ENCODE measurements at regions not wholly inside any gene's neighbourhood (a gene's known extent, or its start where the extent isn't known, plus 50 kb on each side); places are given as distances from the start of the nearest gene placed in this dataset.

- no peaks in the 10 kb centered on the region for H3K4me1 ChIP-seq (ENCODE audit: control insufficient read depth, insufficient read depth, low read length)
- H3K9ac ChIP-seq (ENCODE audit: low read length), result no peak overlapping the region
- no peak for DNase-seq (ENCODE audit: low read depth)
- no peaks in the 10 kb centered on the region for H3K9me3 ChIP-seq (ENCODE audit: control insufficient read depth, low read length)
- peaks cover 13% of the 10 kb centered on the region for H3K27me3 ChIP-seq (replicated peaks; ENCODE audit: control insufficient read depth, insufficient read depth, low read length)
- no peak overlapping the region for H3K4me3 ChIP-seq (ENCODE audit: low read length)
- H3K36me3 ChIP-seq (ENCODE audit: control insufficient read depth, insufficient read depth, low read length, severe bottlenecking), result no peaks in the 10 kb centered on the region
Measured at GRCh38 chr9:95640336-95640735, 123.6 kb upstream of the PTCH1 start.

- H3K4me1 ChIP-seq (ENCODE audit: control insufficient read depth, insufficient read depth, low read length), result no peaks in the 10 kb centered on the region
- H3K9me3 ChIP-seq (ENCODE audit: control insufficient read depth, low read length), result no peaks in the 10 kb centered on the region
- H3K36me3 ChIP-seq (ENCODE audit: control insufficient read depth, insufficient read depth, low read length, severe bottlenecking), result no peaks in the 10 kb centered on the region
- no peak for DNase-seq (ENCODE audit: low read depth)
- no peak overlapping the region for H3K4me3 ChIP-seq (ENCODE audit: low read length)
- peaks cover 16% of the 10 kb centered on the region for H3K27me3 ChIP-seq (replicated peaks; ENCODE audit: control insufficient read depth, insufficient read depth, low read length)
- H3K9ac ChIP-seq (ENCODE audit: low read length), result no peak overlapping the region
Measured at GRCh38 chr9:95635986-95636671, 119.4 kb upstream of the PTCH1 start.

GRCh38 chr9:95634536-95634935 is 117.8 kb upstream of the PTCH1 start:
- Histone ChIP-seq H3K36me3 (ENCODE audit: control insufficient read depth, insufficient read depth, low read length, severe bottlenecking) (no peaks in the 10 kb centered on the region), H3K4me1 (ENCODE audit: control insufficient read depth, insufficient read depth, low read length) (no peaks in the 10 kb centered on the region), H3K4me3 (ENCODE audit: low read length) (no peak overlapping the region), H3K27me3 (replicated peaks; ENCODE audit: control insufficient read depth, insufficient read depth, low read length) (peaks cover 11% of the 10 kb centered on the region), H3K9me3 (ENCODE audit: control insufficient read depth, low read length) (no peaks in the 10 kb centered on the region), H3K9ac (ENCODE audit: low read length) (no peak overlapping the region)
- peak; percentile 4 for DNase-seq (ENCODE audit: low read depth)

GRCh38 chr9:95634114-95634513 is 117.3 kb upstream of the PTCH1 start:
- H3K9ac ChIP-seq (ENCODE audit: low read length), result no peak overlapping the region
- H3K4me1 ChIP-seq (ENCODE audit: control insufficient read depth, insufficient read depth, low read length), result no peaks in the 10 kb centered on the region
- DNase-seq (ENCODE audit: low read depth), result no peak
- peaks cover 11% of the 10 kb centered on the region for H3K27me3 ChIP-seq (replicated peaks; ENCODE audit: control insufficient read depth, insufficient read depth, low read length)
- H3K9me3 ChIP-seq (ENCODE audit: control insufficient read depth, low read length), result no peaks in the 10 kb centered on the region
- H3K4me3 ChIP-seq (ENCODE audit: low read length), result no peak overlapping the region
- H3K36me3 ChIP-seq (ENCODE audit: control insufficient read depth, insufficient read depth, low read length, severe bottlenecking), result no peaks in the 10 kb centered on the region

GRCh38 chr9:95629585-95629984 is 112.8 kb upstream of the PTCH1 start:
- no peaks in the 10 kb centered on the region for H3K36me3 ChIP-seq (ENCODE audit: control insufficient read depth, insufficient read depth, low read length, severe bottlenecking)
- no peaks in the 10 kb centered on the region for H3K4me1 ChIP-seq (ENCODE audit: control insufficient read depth, insufficient read depth, low read length)
- H3K27me3 ChIP-seq (replicated peaks; ENCODE audit: control insufficient read depth, insufficient read depth, low read length), result peaks cover 21% of the 10 kb centered on the region
- no peak overlapping the region for H3K9ac ChIP-seq (ENCODE audit: low read length)
- peaks cover 2% of the 10 kb centered on the region for H3K9me3 ChIP-seq (ENCODE audit: control insufficient read depth, low read length)
- no peak overlapping the region for H3K4me3 ChIP-seq (ENCODE audit: low read length)
- DNase-seq (ENCODE audit: low read depth), result no peak

- Histone ChIP-seq H3K4me1 (ENCODE audit: control insufficient read depth, insufficient read depth, low read length) (no peaks in the 10 kb centered on the region), H3K4me3 (ENCODE audit: low read length) (no peak overlapping the region), H3K36me3 (ENCODE audit: control insufficient read depth, insufficient read depth, low read length, severe bottlenecking) (no peaks in the 10 kb centered on the region), H3K27me3 (replicated peaks; ENCODE audit: control insufficient read depth, insufficient read depth, low read length) (peaks cover 21% of the 10 kb centered on the region), H3K9me3 (ENCODE audit: control insufficient read depth, low read length) (peaks cover 2% of the 10 kb centered on the region), H3K9ac (ENCODE audit: low read length) (no peak overlapping the region)
- DNase-seq (ENCODE audit: low read depth), result no peak
Measured at GRCh38 chr9:95627802-95628201, 111.0 kb upstream of the PTCH1 start.

GRCh38 chr9:95626885-95627558 is 110.3 kb upstream of the PTCH1 start:
- Histone ChIP-seq H3K27me3 (replicated peaks; ENCODE audit: control insufficient read depth, insufficient read depth, low read length) (peaks cover 21% of the 10 kb centered on the region), H3K9ac (ENCODE audit: low read length) (no peak overlapping the region), H3K36me3 (ENCODE audit: control insufficient read depth, insufficient read depth, low read length, severe bottlenecking) (no peaks in the 10 kb centered on the region), H3K4me1 (ENCODE audit: control insufficient read depth, insufficient read depth, low read length) (no peaks in the 10 kb centered on the region), H3K9me3 (ENCODE audit: control insufficient read depth, low read length) (peaks cover 2% of the 10 kb centered on the region), H3K4me3 (ENCODE audit: low read length) (no peak overlapping the region)
- DNase-seq (ENCODE audit: low read depth), result no peak

GRCh38 chr9:95626341-95626740 is 109.6 kb upstream of the PTCH1 start:
- peaks cover 21% of the 10 kb centered on the region for H3K27me3 ChIP-seq (replicated peaks; ENCODE audit: control insufficient read depth, insufficient read depth, low read length)
- no peaks in the 10 kb centered on the region for H3K4me1 ChIP-seq (ENCODE audit: control insufficient read depth, insufficient read depth, low read length)
- no peak for DNase-seq (ENCODE audit: low read depth)
- H3K36me3 ChIP-seq (ENCODE audit: control insufficient read depth, insufficient read depth, low read length, severe bottlenecking), result no peaks in the 10 kb centered on the region
- no peak overlapping the region for H3K9ac ChIP-seq (ENCODE audit: low read length)
- peaks cover 2% of the 10 kb centered on the region for H3K9me3 ChIP-seq (ENCODE audit: control insufficient read depth, low read length)
- H3K4me3 ChIP-seq (ENCODE audit: low read length), result no peak overlapping the region

- Histone ChIP-seq H3K27me3 (replicated peaks; ENCODE audit: control insufficient read depth, insufficient read depth, low read length) (peaks cover 23% of the 10 kb centered on the region), H3K9ac (ENCODE audit: low read length) (no peak overlapping the region), H3K4me1 (ENCODE audit: control insufficient read depth, insufficient read depth, low read length) (no peaks in the 10 kb centered on the region), H3K36me3 (ENCODE audit: control insufficient read depth, insufficient read depth, low read length, severe bottlenecking) (no peaks in the 10 kb centered on the region), H3K9me3 (ENCODE audit: control insufficient read depth, low read length) (peaks cover 2% of the 10 kb centered on the region), H3K4me3 (ENCODE audit: low read length) (no peak overlapping the region)
- DNase-seq (ENCODE audit: low read depth), result no peak
Measured at GRCh38 chr9:95623640-95624039, 106.9 kb upstream of the PTCH1 start.

- no peak for DNase-seq (ENCODE audit: low read depth)
- Histone ChIP-seq H3K4me1 (ENCODE audit: control insufficient read depth, insufficient read depth, low read length) (no peaks in the 10 kb centered on the region), H3K9me3 (ENCODE audit: control insufficient read depth, low read length) (no peaks in the 10 kb centered on the region), H3K4me3 (ENCODE audit: low read length) (no peak overlapping the region), H3K36me3 (ENCODE audit: control insufficient read depth, insufficient read depth, low read length, severe bottlenecking) (no peaks in the 10 kb centered on the region), H3K9ac (ENCODE audit: low read length) (no peak overlapping the region), H3K27me3 (replicated peaks; ENCODE audit: control insufficient read depth, insufficient read depth, low read length) (peaks cover 18% of the 10 kb centered on the region)
Measured at GRCh38 chr9:95620722-95621121, 104.0 kb upstream of the PTCH1 start.

GRCh38 chr9:95620314-95620713 is 103.5 kb upstream of the PTCH1 start:
- Histone ChIP-seq H3K27me3 (replicated peaks; ENCODE audit: control insufficient read depth, insufficient read depth, low read length) (peaks cover 18% of the 10 kb centered on the region), H3K9ac (ENCODE audit: low read length) (no peak overlapping the region), H3K9me3 (ENCODE audit: control insufficient read depth, low read length) (no peaks in the 10 kb centered on the region), H3K4me3 (ENCODE audit: low read length) (no peak overlapping the region), H3K4me1 (ENCODE audit: control insufficient read depth, insufficient read depth, low read length) (no peaks in the 10 kb centered on the region), H3K36me3 (ENCODE audit: control insufficient read depth, insufficient read depth, low read length, severe bottlenecking) (no peaks in the 10 kb centered on the region)
- DNase-seq (ENCODE audit: low read depth), result no peak
